HG03575 (cell line): ENCODE measurements at regions not wholly inside any gene's neighbourhood (a gene's known extent, or its start where the extent isn't known, plus 50 kb on each side); places are given as distances from the start of the nearest gene placed in this dataset.
"Not testable (repeated sequence)": the region's sequence is repeated elsewhere in the genome, so short reads cannot be mapped to it uniquely, and the experiment has no call there.

Source experiments
- ATAC-seq: cut with Tn5 transposase; IDR thresholded peaks from one replicate; pipeline ENCODE4 v1.9.1; 2021; ENCODE audit not compliant: unreplicated experiment, insufficient number of reproducible peaks, low FRiP score; ENCODE audit errors: extremely low read depth

- no peak for ATAC-seq
Measured at GRCh38 chr5:117411701-117412100, 837.1 kb upstream of the SEMA6A start.

DNA sequence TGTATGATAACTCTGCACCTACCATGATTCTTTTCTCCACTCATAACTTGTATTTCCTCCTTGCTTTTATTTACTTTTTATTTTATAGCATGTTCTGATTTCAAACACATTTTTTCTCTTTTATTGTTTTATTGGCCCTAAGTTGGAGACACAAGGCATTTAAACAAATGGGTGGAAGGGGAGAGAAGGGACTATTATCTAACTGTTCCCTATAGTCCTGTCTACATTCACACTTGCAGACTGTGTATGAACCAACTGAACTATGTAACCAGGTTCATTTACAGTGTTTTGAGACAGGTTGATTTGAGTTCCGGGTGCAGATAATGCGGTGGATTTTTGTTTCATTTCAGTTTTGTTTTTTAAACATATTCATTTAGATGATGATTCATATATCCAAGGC is 830.6 kb upstream of the SEMA6A start:
- no peak for ATAC-seq

DNA sequence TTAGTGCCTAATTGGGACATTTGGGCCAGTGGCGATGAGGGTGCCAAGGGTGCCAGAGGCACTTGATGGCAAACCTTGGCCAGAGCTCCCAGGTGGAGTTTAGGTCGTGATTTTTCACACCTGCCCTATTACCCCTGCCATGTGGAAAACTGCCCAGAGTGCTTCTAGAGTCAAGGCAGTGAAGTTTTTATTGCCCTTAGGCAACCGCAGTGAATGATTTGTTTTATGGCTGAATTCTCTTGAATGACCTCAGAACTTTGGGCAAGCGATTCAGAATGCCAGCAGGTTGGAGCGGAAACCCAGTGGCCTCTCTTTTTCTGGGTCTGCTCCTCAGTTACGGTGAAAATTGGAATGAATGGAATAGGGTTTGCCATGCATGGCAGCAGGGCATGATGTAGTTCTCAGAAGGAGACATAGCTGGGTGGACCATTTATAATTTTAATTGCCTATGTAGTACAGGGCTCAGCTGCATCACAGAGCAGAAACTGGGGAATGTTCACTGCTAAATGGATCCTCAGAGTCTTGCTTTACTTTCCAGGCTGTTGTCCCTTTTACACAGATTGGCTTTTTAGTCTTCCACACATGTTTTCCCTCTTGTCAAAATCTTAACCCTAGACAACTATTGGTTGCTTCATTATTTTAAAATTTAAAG is 820.0 kb upstream of the SEMA6A start:
- no peak for ATAC-seq

- no peak for ATAC-seq
Measured at GRCh38 chr5:117393125-117393524, 818.5 kb upstream of the SEMA6A start.

DNA sequence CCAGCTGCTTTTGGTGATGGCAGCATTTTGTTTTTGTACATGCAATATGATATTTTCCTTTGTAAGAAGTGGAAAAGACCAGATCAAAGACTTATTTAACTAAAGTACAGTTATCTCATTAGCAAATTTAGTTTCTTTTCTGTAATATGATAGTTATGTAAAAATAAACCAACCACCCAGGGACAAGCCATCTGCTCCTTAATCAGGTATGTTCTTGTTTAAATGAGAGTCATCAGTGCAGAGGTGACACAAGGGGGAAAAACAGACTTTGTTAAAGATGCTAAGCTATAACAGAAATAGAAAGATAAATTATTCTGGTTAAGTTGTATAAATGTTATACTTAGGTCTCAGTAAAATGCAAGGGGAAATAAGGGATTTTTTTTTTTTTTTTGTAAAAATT is 805.7 kb upstream of the SEMA6A start:
- ATAC-seq, result no peak

DNA sequence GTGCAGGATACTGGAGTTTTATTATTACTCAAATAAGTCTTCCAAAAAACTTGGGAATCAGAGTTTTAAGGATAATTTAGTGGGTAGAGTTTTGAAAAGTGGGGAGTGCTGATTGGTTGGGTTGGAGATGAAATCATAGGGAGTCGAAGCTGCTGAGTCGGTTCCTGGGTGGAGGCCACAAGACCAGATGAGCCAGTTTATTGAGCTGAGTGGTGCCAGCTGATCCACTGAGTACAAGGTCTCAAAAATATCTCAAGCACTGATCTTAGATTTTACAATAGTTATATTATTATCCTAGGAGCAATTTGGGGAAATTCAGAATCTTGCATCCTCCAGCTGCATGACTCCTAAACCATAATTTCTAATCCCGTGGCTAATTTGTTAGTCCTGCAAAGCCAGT is 804.9 kb upstream of the SEMA6A start:
- no peak for ATAC-seq

DNA sequence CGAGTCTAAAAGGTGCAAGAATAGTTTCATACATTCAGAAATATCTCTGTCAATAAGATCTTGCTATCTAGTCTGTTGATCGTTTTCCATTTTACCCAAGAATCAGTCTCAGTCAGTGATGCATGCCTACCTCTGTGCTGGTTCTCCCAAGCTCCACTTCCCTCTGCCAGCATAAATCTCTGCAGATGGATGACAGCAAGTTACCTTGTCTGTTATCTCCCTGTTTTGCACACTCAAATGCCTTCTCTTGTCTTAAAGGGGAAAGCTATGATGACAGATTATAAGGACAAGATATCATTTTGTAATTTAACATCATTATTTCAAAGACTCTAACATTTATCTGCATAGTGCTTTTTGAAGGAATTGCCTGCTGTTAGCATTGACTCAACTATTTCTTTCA is 802.1 kb upstream of the SEMA6A start:
- no peak for ATAC-seq

- ATAC-seq, result no peak
Measured at GRCh38 chr5:117359895-117360294, 785.3 kb upstream of the SEMA6A start.

- no peak for ATAC-seq
Measured at GRCh38 chr5:117357886-117358285, 783.3 kb upstream of the SEMA6A start.

DNA sequence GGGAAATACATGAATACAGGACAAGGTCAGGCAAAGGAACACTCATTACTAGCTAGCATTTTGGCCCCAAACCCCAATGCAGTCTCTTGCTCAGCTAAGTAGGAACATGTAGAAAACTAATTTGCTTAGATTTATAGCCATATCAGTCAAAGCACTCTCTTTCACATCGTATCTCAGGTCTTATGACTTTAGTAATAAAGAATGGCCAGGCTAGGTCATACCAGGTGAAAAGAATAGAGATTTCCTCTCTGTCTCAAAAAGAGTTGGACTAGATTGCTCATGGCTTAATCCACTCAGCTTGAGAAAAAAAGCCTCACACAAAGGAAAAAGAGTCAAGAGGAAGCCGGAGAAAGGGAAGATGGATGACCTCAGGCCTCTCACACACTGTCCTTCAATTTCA is 772.7 kb upstream of the SEMA6A start:
- ATAC-seq, result no peak

- ATAC-seq, result not testable (repeated sequence)
Measured at GRCh38 chr5:117343726-117344125, 769.1 kb upstream of the SEMA6A start.

DNA sequence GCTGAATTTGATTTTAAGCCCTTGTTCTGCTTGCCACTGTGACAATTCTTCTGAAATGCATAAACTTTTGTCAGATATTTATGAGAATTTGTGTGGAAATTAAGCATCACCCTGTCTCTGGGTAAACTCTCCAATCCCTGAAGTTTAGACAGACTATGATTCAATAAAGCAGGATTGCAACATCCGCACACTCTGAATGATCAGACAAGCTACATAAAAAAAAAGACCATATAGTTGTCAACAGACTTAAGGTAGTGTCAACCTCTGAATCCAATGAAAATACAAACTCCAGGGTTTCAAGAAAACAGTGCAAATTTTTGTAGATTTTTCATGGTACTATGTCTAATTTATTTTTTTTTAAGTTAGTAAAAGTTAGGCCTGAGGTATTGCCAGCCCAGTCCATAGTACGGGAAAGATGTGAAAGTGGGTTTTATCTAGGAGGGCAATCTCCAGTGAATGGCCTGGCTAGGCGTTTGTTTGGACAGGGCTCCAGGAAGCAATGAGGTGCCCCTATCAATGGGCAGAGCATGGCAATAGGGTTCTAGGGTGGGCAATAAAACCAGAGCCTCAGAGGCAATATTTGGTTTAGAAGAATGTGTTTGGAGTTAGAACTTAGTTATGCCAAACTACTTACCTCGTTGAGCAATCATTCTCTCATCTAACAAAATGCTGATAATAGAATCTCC is 762.6 kb upstream of the SEMA6A start:
- no peak for ATAC-seq

DNA sequence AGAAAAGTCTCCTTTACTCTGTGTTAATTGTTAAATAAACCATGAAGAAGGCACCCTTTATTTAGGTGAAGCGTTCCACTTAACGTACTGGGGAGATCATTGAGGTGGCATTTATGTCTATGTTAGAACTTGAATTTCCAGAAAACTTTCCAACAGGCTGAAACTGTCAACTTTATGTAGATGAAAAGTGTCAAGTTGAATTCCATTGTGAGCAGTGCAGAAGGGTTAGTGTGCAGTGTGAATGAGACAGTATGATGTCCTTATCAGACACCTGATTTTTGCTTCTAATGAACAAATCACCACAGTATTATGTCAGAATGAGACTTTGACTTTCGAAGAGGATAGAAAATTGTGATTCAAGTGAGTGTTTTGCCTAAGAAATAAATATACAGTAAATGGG is 761.6 kb upstream of the SEMA6A start:
- ATAC-seq, result no peak

DNA sequence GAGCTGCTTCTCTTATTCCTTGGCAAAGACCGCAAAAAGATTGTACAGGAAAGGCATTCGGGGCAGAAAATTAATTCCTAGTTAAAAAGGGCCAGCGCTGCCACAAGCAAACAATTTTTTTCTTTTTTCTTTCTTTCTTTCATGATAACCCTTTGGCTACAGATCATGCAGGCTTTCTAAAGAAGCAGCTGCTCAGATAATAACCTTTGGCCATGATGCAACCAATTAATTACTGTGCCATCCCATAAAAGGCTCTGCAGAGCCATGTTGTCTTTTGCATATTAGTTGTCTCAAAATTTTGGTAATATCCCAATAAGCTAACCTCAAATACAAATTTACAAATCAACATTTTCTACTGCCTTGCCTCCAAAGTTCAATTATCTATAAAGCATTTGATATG is 758.4 kb upstream of the SEMA6A start:
- no peak for ATAC-seq

GRCh38 chr5:117332341-117332740 is 757.7 kb upstream of the SEMA6A start:
- ATAC-seq, result no peak

DNA sequence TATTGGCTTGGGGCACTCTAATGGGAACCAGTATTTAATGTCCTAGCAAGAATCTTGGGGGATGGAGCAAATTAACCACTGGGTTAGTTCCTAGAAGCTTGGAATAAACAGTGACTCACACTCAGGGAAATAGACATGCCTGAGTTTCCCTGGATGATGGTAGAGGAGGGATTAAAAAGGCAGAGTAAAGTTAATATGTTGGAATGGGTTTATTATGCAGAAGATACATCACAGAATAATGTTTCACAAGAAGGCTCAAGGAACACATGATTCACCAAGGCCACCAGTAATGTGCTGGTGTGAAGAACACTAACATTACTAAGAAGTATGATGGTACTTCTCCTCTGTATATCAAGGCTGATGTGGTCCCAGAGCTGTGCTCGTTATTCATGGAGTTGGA is 752.9 kb upstream of the SEMA6A start:
- ATAC-seq, result no peak

DNA sequence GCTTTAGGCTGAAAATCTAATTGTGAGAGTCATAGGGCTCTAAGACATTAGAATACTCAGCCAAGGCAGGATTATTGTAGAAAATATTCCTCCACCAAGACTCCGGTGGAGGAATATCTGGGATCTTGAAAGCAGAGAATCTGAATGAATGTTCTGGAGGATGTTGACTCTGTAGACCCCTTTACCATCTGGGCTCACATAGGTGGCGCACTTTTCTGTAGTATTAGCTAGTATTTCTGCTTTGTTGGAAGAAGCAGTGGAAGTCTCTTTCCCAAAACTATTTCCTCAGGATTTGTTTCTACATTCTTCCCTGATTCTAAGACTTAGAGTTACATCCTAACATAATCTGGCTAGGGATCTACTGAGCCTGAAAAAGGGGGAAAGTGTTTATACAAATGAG is 752.4 kb upstream of the SEMA6A start:
- no peak for ATAC-seq

- ATAC-seq, result no peak
Measured at GRCh38 chr5:117318528-117318927, 743.9 kb upstream of the SEMA6A start.

- no peak for ATAC-seq
Measured at GRCh38 chr5:117315170-117315569, 740.5 kb upstream of the SEMA6A start.

GRCh38 chr5:117304512-117305107 is 730.0 kb upstream of the SEMA6A start:
- ATAC-seq, result not testable (repeated sequence)

- no peak for ATAC-seq
Measured at GRCh38 chr5:117302949-117303348, 728.3 kb upstream of the SEMA6A start.
